Gastroesophageal sphincter (tissue), 4 donors: ENCODE measurements at regions not wholly inside any gene's neighbourhood (a gene's known extent, or its start where the extent isn't known, plus 50 kb on each side); places are given as distances from the start of the nearest gene placed in this dataset.

Experiments used
- ATAC-seq: fragments of 150-250 bp; one replicate; pipeline ENCODE4 v1.9.1; 2016; ENCODE audit warnings: mild to moderate bottlenecking, moderate library complexity
- H3K27ac ChIP-seq, 4 donors: fragments of 200-600 bp; sonication (generic) in 3 of 4; 1 replicate in 3 of 4; 2 replicates in 1 of 4; pipeline ENCODE4 v1.5.1; 2016 to 2019
- H3K27me3 ChIP-seq: fragments of 200-600 bp; sonication (generic); one replicate; pipeline ENCODE4 v1.5.1; 2019
- H3K36me3 ChIP-seq, 2 donors: fragments of 200-600 bp; sonication (generic); one replicate each; pipeline ENCODE4 v1.5.1; 2019; ENCODE audit warnings: control low read depth in 1 of 2
- H3K4me1 ChIP-seq, 3 donors: fragments of 200-600 bp; sonication (generic); 1 replicate in 2 of 3; 2 replicates in 1 of 3; pipeline ENCODE4 v1.5.1; 2016 to 2019; ENCODE audit warnings: control low read depth in 2 of 3
- H3K4me3 ChIP-seq, 2 donors: fragments of 200-600 bp; sonication (generic); one replicate each; pipeline ENCODE4 v1.5.1; 2019; ENCODE audit warnings: mild to moderate bottlenecking in 1 of 2, moderate library complexity in 1 of 2
- H3K9me3 ChIP-seq, 3 donors: fragments of 200-600 bp; sonication (generic); one replicate each; pipeline ENCODE4 v1.5.1; 2017 to 2019; ENCODE audit warnings: control low read depth in 2 of 3
- CTCF ChIP-seq, 4 experiments: fragments of 200-600 bp in 2 of 4; fragments of 450-650 bp in 2 of 4; sonication (generic) in 1 of 4; IDR thresholded peaks; one replicate each; pipeline ENCODE4 v1.5.1; 2017 to 2019; ENCODE audit warnings: antibody characterized with exemption in 4 of 4, mild to moderate bottlenecking in 2 of 4, moderate library complexity in 2 of 4
- EP300 ChIP-seq: sonication (generic); formaldehyde crosslinking; IDR thresholded peaks from one replicate; pipeline ENCODE4 v1.6.1; 2017; ENCODE audit warnings: antibody characterized with exemption, mild to moderate bottlenecking
- POLR2A ChIP-seq, 2 donors: fragments of 450-650 bp; IDR thresholded peaks; one replicate each; pipeline ENCODE4 v1.6.1; 2017; ENCODE audit warnings: antibody characterized with exemption in 2 of 2, mild to moderate bottlenecking in 2 of 2, moderate library complexity in 1 of 2
- POLR2AphosphoS5 ChIP-seq: sonication (generic); formaldehyde crosslinking; IDR thresholded peaks from one replicate; pipeline ENCODE4 v1.6.1; 2017; ENCODE audit warnings: antibody characterized with exemption
- WGBS, 2 donors: methylation state at CpG; one replicate each; pipeline ENCODE4 v1.1.5; 2018; ENCODE audit warnings: low coverage in 1 of 2; 5-methylcytosine and 5-hydroxymethylcytosine counted together

DNA sequence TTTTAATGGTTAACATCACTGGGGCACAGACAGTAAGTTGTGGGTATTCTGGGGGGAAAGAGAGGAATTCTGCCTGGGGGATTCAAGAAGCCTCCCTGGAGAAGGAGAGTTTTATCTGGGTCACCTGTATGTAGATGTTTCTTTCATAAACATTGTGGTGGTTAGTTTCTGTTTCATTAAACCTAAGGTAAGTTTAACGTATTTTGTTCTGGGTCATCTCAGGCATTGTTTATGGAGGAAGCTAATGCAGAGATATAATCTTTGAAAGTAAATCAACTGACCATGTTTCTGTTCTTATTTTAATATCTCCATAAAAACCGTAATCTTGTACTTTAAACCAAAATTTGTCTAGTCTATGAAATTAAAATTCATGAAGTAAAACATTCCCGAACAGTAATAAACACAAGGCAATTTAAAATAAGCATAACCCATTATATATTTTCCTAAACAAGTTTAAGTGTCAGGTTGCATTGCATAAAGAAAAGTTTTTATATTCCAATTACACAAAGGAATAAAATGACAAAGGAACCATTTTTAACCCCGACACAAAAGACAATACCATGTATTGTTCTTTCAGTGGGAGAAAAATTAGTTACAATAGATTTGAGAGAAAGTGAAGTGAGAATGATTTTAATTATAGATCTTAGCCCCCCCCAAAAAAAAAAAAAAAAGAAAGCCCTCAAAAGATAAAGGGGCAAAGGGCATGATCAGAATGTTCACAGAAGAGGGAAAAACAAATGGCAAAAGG is 274.6 kb upstream of the TBL1XR1 start:
- WGBS, 2 donors = 61 to 74% methylated on average over 3 to 4 of the region's 4 CpGs
- Histone ChIP-seq H3K27ac (no peak overlapping the region), H3K27me3 (no peaks in the 10 kb centered on the region), H3K9me3 (no peaks in the 10 kb centered on the region), H3K36me3 (no peaks in the 10 kb centered on the region), H3K4me3 (no peak overlapping the region), H3K4me1 (peaks cover 0 to 11% (median 0%) of the 10 kb centered on the region in 3 donors)
- no peak for ATAC-seq
- no peak for TF ChIP-seq POLR2A (IDR thresholded peaks at IDR 0.05)
- TF ChIP-seq POLR2AphosphoS5 = no peak
- no peak for TF ChIP-seq EP300
- no peak for TF ChIP-seq CTCF (IDR thresholded peaks at IDR 0.05)

DNA sequence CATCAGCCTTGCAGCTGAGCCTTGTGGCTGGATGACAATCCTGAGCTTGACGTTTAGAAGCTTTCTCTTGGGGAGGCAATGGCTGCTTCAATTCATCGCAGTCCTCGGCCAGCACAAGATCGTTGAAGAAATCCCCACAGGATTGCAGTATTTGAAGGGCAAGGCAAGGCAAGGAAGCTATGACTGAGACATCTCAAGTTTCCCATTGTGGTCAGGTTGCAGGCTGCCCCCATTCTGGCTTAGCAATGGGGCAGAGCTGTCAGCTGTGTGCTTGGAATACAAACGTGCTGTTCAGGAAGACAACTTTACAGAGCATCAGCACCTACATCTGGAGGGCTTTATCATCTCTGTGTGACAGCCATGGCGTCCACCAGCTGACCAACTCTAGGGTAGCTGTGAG is 275.9 kb upstream of the TBL1XR1 start:
- Histone ChIP-seq H3K27ac (no peak overlapping the region), H3K4me3 (no peak overlapping the region), H3K9me3 (no peaks in the 10 kb centered on the region), H3K36me3 (no peaks in the 10 kb centered on the region), H3K27me3 (no peaks in the 10 kb centered on the region), H3K4me1 (peaks cover 4 to 16% (median 6%) of the 10 kb centered on the region in 3 donors)
- ATAC-seq = no peak
- TF ChIP-seq POLR2AphosphoS5 (no peak), POLR2A (IDR thresholded peaks at IDR 0.05) (no peak), CTCF (IDR thresholded peaks at IDR 0.05) (no peak), EP300 (no peak)
- 37 to 64% methylated on average over 4 of the region's 6 CpGs for WGBS, 2 donors

- Histone ChIP-seq H3K9me3 (no peaks in the 10 kb centered on the region), H3K27me3 (no peaks in the 10 kb centered on the region), H3K36me3 (no peaks in the 10 kb centered on the region), H3K4me3 (no peak overlapping the region), H3K4me1 (peaks cover 9 to 19% (median 9%) of the 10 kb centered on the region in 3 donors), H3K27ac (no peak overlapping the region)
- ATAC-seq = no peak
- TF ChIP-seq CTCF (IDR thresholded peaks at IDR 0.05) = no peak
- no peak for TF ChIP-seq POLR2AphosphoS5
- no peak for TF ChIP-seq POLR2A (IDR thresholded peaks at IDR 0.05)
- TF ChIP-seq EP300 = no peak
- 93 to 100% methylated on average over 2 of the region's 2 CpGs for whole genome bisulfite sequencing, 2 donors
Observed at GRCh38 chr3:177473903-177474302, 276.6 kb upstream of the TBL1XR1 start.

DNA sequence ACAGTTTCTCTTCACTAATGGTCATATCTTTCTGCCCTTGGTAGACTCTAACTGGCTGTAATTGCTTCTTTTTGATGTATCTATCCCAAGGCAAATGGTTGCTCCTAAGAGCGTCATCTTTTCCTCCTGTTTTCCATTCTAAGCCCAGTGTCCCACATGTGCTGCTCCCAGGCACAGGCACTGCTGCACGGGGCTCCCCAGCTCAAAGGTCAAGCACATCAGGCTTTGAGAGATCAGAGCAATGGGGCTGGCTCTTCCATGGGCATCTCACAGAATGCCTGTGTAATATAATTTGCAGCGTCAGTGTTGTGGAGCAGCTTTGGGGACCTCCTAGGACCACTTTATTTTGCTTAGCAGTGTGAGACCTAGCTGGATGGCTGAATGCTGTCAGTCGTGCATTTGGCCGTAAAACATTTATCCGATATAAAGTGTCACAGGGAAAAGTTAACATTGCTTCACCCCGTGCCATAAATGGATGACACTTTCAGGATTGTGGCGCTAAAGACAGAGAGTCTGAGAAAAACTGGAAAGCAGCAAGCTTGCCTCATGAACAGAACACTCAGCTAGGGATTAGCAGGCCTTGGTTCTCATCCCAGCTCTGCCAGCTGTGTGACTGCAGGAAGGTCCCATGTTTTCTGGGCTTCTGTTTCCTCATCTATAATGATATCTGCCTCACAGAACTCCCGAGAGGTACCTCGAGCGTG is 277.5 kb upstream of the TBL1XR1 start:
- Histone ChIP-seq H3K4me3 (no peak overlapping the region), H3K9me3 (no peaks in the 10 kb centered on the region), H3K27ac (peak overlapping the region in 1 of 4 donors; percentile 18), H3K27me3 (no peaks in the 10 kb centered on the region), H3K36me3 (no peaks in the 10 kb centered on the region), H3K4me1 (peaks cover 11 to 28% (median 12%) of the 10 kb centered on the region in 3 donors)
- WGBS, 2 donors = 83 to 88% methylated on average over 3 to 9 of the region's 11 CpGs
- TF ChIP-seq POLR2A (IDR thresholded peaks at IDR 0.05) = no peak
- no peak for TF ChIP-seq POLR2AphosphoS5
- TF ChIP-seq CTCF (IDR thresholded peaks at IDR 0.05) = no peak
- TF ChIP-seq EP300 = no peak
- ATAC-seq = no peak

DNA sequence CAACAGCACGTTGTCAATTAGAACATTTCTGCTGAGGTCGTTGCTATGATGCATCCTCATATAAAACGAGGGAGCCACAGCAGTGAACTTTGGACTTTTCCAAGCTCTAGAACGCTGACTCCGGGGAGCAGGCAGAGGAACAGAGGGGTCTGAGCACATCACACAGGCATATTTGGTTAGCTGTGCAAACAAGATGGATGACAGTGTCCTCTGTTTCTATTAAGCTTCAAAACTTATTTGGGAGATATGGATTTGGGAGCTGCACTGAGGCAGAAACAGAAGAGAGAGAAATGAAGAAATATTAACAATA is 278.0 kb upstream of the TBL1XR1 start:
- Histone ChIP-seq H3K4me1 (peaks cover 11 to 30% (median 12%) of the 10 kb centered on the region in 3 donors), H3K27ac (peak overlapping the region in 1 of 4 donors; percentile 18), H3K9me3 (no peaks in the 10 kb centered on the region), H3K4me3 (no peak overlapping the region), H3K27me3 (no peaks in the 10 kb centered on the region), H3K36me3 (no peaks in the 10 kb centered on the region)
- 86 to 88% methylated on average over 3 to 5 of the region's 5 CpGs for WGBS, 2 donors
- TF ChIP-seq POLR2AphosphoS5 (no peak), CTCF (IDR thresholded peaks at IDR 0.05) (no peak)
- no peak for ATAC-seq
